Renal cortex interstitium (tissue), 11 donors: ENCODE measurements at regions not wholly inside any gene's neighbourhood (a gene's known extent, or its start where the extent isn't known, plus 50 kb on each side); places are given as distances from the start of the nearest gene placed in this dataset.
"Not testable (repeated sequence)": the region's sequence is repeated elsewhere in the genome, so short reads cannot be mapped to it uniquely, and the experiment has no call there.

Experiments used
- DNase-seq, 11 donors: peaks; one replicate each; pipeline ENCODE4 v3.0.0-alpha.2; 2013; ENCODE audit warnings: low read depth in 9 of 11, low spot score in 4 of 11; ENCODE audit errors: extremely low read depth in 1 of 11

DNA sequence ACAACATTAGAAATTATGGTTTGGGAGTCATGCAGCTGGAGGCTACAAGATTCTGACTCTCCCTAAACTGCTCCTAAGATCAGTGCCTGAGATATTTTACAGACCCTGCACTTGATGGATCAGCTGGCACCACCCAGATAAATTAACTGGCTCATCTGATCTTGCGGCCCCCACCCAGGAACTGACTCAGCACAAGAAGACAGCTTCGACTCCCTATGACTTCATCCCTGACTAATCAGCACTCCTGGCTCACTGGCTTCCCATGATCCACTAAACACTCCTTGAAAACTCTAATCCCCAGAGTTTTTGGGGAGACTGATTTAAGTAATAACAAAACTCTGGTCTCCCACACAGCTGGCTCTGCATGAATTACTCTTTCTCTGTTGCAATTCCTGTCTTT is 617.8 kb upstream of the AUTS2 start:
- not testable (repeated sequence) for DNase-seq

DNA sequence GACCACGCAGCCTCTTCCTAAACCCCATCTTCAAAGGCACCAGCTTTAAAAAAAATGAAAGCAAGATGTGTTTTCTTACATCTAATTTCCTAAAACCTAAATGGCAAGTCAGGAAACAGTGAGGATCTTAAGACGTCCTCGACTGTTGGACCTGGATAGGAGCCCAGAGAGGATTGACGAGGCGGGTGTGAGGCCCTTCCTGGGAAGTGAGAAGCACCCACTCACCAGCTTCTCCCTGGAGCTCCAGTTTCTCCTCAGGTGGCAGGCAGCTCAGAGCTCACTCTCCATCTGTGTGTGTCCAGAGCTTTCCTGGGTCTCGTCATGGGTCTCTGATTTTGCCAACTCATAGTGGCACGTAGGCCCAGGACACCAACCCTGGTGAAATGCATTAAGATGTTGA is 614.0 kb upstream of the AUTS2 start:
- DNase-seq: no peak

GRCh38 chr7:68994841-68995240 is 603.4 kb upstream of the AUTS2 start:
- no peak for DNase-seq

DNA sequence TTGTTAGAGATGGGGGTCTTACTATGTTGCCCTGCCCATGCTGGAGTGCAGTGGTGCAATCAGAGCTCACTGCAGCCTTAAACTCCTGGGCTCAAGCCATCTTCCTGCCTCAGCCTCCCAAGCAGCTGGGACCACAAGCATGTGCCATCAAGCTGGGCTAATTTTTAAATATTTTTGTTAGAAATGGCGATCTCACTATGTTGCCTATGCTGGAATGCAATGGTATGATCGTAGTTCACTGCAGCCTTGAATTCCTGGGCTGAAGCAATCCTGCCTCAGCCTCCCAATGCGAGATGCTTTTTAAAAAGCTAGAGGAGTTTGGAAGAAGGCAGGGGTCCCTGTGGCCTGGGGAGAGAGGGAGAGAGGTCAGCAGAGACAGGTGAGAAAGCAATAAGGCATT is 600.1 kb upstream of the AUTS2 start:
- DNase-seq: no peak

DNA sequence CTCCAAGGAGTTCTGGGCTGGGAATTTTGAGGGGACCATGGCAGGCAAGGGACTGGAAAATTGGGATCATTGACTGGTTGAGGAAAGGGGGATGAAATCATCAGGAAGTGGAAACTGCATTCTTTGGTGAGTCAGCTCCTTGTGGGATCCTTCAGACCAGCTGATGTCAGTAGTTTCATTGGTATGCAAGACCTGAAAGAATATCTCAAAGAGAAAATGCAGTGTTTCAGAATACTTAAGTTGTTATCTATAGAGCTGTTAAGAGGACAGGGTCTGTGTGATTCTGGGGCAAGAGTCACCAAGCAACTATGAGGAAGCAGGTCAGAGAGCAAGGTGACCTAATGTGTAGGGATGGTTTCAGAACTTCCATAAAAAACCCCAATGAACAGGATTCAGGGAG is 595.9 kb upstream of the AUTS2 start:
- DNase-seq: no peak

DNA sequence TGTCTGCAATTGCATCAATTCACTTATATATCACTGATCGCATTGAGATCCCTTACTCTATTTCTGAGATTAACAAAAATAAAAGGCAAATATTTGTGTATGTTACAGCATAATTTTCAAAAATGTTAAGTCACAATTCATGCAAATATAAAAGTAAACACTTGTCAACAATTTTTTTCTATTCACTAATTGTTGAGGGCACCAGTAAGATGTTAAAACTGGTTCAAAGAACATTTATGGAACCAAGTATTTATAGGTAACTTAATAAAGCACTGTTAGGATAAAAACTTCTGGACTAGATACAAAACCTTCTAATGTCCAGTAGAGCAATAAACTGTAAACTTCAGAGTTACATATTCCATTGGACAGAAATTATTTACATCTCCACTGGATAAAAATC is 586.1 kb upstream of the AUTS2 start:
- DNase-seq: no peak

DNA sequence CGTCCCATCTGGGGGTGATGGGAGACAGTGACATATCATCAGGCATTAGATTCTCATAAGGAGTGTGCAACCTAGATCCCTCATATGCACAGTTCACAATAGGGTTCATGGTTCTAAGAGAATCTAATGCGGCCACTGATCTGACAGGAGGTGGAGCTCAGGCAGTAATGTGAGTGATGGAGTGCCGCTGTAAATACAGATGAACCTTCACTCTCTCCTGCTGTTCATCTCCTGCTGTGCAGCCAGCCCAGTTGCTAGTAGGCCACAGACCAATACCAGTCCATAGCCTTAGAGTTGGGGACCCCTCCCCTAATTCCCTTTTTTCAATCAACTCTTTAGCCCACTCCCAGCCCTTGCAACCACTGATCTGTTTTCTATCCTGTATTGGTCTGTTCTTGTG is 581.1 kb upstream of the AUTS2 start:
- no peak for DNase-seq

- DNase-seq: no peak
Observed at GRCh38 chr7:69018200-69018599, 580.1 kb upstream of the AUTS2 start.

- no peak for DNase-seq
Observed at GRCh38 chr7:69019437-69019836, 578.8 kb upstream of the AUTS2 start.

DNA sequence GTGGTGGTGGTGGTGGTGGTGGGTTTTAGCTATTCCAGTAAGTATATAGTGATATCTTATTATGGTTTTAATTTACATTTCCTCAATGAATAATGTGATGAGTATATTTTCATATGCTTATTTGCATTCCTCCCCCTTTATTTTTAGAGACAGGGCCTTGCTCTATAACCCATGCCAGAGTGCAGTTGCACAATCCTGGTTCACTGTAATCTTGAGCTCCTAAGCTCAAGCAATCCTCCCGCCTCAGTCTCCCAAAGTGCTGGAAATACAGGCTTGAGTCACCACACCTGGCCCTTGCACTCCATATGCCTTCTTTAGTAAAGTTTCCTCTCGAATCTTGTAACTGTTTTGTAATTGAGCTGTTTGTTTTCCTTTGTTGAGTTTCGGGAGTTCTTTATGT is 577.7 kb upstream of the AUTS2 start:
- no peak for DNase-seq

- DNase-seq: no peak
Observed at GRCh38 chr7:69025249-69025648, 573.0 kb upstream of the AUTS2 start.

DNA sequence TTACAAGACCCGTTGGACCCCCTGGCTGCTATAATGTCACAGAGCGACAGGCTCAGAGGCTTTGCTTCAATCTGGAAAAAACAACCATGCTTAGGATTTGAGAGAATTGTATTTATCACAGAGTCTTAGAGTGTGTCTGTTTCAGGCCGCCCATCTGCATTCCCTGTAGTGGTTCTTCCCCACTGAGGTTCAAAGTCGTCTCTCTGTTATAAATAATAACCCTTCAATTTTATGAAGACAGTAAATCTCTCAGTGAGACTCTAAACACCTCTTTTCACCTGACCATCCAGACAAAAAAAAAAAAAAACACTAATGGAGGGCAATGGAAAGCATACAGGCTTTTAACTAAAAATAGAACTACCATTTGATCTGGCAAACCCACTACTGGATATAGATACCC is 565.4 kb upstream of the AUTS2 start:
- no peak for DNase-seq

DNA sequence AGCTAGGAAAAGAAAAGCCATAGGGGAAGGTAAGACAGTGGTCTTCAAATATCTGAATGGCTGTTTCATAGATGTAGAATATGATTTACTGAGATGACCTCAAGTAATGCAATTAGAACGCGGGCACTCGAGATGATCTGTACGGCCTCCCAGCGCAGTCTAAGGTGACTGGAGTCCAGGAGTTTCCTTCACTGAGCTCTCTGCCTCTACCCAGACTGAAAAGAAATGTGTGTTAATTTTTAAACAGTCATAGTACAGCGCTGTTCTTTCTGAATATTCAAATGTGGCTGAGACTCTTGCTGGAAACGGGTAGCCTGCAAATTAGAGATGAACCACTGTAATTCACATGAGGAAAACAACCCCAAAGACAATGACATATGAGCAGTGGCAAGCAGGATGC is 562.4 kb upstream of the AUTS2 start:
- DNase-seq: no peak

DNA sequence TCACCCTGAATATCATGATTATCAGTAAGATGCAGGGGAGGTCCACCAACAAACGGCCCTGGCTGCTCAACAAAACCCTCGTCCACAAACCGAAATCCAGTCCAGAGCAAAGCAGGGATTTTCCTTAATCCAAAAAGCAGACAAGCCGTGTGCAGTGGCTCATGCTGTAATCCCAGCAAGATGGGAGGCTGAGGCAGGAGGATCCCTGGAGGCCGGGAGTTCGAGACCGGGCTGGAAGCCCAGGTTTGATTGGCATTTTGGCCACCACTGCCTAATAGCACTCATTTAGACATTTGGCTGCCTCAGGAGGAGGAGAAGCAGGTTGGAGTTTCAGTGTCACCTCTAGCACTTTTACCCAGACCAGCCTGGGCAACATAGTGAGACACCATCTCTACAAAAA is 562.0 kb upstream of the AUTS2 start:
- no peak for DNase-seq

- no peak for DNase-seq
Observed at GRCh38 chr7:69038915-69039314, 559.4 kb upstream of the AUTS2 start.

- no peak for DNase-seq
Observed at GRCh38 chr7:69042138-69042537, 556.1 kb upstream of the AUTS2 start.

DNA sequence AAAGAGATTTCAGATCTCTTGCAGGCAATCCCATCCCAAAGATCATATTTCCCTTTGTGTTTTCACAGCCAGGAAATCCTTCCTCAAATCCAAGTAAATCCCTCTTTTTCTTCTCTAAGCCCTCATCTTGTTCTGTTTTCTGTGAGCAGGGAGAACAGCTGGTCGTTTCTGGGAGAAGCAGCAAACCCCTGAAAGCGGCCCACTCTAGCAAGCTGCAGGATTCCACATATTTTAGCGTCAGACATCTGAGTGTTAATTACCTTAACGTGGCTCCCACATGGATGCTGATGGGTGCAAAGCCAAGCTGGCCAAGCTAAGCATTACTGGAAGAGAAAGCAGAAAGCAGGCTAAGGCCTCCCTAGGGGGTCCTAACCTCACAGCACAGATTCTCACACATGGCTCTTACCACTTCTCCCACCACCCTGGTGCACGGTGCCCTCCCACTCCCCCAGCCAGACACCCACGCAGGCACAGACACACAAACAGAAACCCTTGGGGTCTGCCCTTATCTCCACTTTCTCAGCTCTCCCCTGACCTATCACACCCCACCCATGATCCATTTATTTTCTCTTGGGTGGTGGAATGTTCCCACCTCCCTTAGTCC is 551.0 kb upstream of the AUTS2 start:
- no peak for DNase-seq

- no peak for DNase-seq
Observed at GRCh38 chr7:69049326-69049725, 548.9 kb upstream of the AUTS2 start.

- DNase-seq: no peak
Observed at GRCh38 chr7:69052447-69052846, 545.8 kb upstream of the AUTS2 start.

DNA sequence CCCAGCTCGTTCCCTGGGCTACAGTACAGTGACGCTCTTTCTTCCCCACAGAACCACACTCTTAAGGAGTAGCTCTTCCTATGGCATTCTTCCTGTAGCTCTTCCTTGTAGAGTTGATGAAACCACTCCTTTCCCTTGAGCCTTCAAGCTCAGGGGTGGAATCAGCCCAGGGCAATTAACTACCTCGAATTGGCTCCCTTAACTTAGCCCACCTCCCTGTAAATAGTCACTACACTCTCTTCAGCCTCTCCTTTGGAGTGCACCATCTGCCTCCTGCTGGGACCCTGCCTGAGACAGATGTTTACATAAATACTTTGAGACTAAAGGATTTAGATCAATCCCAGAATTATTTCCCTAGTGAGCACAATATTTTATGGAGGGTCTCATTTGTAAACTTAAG is 537.8 kb upstream of the AUTS2 start:
- no peak for DNase-seq

DNA sequence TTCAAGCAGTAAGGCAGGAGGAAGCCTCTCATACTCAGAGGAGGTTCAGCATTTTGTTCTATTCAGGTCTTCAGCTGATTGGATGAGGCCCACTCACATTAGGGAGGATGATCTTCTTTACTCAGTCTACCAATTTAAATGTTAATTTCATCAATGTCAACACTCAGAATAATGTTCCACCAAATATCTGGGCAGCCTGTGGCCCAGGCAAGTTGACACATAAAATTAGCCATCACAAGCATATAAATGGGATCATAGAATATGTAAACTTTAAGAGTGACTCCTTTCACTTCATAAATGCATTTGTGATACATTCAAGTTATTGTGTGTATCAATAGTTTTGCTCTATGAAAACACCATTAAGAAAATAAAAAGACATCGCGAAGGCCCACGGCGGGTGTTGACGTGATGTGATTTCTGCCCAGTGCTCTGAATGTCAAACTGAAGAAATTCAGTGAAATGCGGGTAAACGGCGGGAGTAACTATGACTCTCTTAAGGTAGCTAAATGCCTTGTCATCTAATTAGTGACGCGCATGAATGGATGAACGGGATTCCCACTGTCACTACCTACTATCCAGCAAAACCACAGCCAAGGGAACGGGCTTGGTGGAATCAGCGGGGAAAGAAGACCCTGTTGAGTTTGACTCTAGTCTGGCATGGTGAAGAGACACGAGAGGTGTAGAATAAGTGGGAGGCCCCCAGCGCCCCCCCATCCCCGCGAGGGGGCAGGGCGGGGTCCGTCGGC is 536.1 kb upstream of the AUTS2 start:
- no peak for DNase-seq
